ENCODE measurements at regions not wholly inside any gene's neighbourhood (a gene's known extent, or its start where the extent isn't known, plus 50 kb on each side); places are given as distances from the start of the nearest gene placed in this dataset.

DNA sequence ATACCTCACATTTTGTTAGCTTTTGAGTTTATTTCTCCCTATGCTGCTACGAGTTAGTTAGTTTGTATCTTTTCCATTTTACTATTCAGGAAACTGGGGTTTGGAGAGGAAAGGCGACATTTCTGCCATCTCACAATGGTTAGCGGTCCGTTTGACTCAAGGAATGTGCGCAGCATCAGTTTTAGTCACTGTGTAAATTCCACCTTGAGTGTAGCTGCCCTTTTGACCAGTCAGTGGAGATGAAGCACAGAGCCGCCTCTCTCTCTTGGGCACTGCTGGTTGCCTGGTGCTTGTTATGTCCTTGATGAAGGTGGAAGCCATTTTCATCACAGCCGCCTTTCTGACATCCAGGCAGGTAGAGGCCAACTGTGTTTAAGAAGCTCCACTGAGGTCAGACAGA, 185.5 kb downstream of the SCP2D1 start:
- no peak for DNase-seq (ENCODE audit: low spot score)

DNA sequence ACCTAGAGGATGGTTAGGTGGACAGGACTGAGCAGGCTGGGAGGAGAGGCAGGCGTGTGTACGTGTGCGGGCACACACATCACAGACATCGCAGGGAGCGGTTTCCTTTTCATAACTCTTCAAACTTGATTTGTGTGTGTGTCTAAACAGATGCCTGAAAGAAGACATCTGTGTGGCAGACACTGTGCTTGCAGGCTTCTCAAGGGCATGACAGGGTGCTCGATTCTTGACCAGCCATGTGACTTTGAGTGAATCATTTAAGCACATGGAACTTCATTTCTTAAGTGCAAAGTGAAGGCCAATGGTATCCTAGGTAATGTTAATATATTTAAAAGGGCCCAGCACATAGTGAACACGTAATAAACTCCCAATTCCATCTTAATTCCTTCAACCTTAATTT, 186.5 kb downstream of the SCP2D1 start:
- DNase-seq (ENCODE audit: low spot score): no peak

DNA sequence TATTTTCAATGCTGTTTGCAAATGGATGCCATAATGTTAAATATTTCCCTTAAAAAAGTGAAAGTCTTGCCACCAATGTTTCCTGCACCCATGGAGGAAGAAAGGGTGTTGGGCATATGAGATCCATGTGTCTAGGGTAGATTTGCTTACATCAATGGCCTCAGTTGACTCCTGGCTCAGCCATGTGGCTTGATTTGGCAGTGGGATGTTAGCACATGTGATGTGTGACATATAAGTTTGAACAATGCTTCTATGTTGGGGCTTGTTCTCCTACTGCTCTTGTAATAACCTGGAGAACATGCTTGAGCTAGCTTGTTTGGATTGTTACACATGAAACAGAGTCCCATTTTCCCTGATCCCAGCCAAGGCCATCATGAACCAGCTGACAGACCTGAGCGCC, 187.6 kb downstream of the SCP2D1 start:
- DNase-seq (ENCODE audit: low spot score): no peak

DNA sequence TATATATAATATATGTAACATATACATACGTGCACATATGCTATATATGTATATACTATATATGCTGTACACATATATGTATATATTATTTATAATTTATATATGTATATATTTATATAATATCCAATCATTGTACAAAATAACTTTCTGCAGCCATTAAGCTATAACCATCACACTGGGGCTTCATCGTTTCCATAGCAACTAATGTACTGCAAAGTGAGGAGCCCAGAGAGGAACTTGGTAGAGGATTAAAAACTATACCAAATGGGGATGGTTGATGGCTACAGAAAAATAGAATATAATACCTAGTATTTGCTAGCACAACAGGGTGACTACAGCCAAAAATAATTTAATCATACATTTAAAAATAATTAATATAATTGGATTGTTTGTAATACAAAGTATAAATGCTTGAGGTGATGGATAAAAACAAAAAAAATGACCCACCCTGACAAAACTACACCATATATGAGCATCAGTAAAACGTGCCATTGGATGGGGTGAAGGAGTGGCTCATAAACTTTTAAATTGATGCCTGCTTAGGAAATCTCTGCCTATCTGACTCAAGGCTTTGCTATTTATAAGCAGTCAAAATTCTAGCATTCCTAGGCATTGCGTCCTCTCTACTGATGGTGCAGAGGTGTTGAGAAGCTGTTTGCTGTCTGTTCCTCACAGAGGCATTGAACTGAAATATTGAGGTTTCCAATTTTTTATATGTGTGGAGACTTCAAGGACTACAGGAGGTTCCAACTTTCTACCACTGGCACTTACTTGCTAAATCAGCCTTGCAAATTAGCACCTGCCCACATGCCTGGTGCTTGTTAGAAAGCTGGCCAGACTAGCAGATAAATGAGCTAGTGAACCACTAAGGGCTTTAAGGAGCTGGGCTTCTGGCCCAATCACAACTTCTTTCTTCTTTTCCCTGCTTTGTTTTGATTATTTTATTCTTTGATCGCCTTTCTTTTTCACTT, 190.1 kb downstream of the SCP2D1 start:
- DNase-seq (ENCODE audit: low spot score): no peak

DNA sequence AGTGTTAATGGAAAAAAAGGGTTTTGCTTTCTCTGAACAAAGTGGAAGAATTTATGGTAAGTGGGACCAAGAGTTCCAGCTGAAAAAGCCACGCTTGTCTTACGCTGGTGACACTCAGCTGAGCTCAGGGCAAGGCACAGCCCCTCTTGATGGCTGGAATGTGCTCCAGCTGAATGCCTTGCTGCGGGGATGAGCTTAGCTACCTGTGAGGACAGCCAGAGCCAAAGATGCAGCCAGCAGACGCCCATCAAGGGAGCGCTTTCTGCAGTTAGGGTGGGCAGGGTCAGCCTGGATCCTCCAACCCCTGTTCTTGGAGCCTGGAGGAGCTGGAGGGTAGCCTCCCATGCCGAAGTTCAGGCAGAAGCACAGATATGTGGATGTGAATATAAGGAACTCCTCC, 191.4 kb downstream of the SCP2D1 start:
- DNase-seq (ENCODE audit: low spot score): no peak

DNA sequence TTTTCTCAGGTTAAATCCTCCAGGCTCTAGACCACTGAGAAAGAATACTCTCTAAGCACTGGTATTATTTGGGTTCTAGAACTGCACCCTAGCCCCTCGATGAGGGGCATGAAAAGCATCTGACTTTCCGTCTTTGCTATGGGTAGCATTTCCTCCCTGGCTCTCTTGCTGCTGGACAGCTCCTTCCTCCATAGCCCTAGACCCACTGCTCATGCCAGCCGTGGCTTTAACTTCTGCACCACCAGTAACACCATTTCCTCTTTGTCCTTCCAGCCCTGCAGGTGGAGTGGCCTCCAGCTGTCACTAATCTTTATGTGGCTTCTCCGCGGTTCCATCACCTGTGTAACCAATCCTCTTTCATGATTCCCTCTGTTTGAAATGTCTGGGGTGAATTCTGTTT, 194.9 kb downstream of the SCP2D1 start:
- no peak for DNase-seq (ENCODE audit: low spot score)

DNA sequence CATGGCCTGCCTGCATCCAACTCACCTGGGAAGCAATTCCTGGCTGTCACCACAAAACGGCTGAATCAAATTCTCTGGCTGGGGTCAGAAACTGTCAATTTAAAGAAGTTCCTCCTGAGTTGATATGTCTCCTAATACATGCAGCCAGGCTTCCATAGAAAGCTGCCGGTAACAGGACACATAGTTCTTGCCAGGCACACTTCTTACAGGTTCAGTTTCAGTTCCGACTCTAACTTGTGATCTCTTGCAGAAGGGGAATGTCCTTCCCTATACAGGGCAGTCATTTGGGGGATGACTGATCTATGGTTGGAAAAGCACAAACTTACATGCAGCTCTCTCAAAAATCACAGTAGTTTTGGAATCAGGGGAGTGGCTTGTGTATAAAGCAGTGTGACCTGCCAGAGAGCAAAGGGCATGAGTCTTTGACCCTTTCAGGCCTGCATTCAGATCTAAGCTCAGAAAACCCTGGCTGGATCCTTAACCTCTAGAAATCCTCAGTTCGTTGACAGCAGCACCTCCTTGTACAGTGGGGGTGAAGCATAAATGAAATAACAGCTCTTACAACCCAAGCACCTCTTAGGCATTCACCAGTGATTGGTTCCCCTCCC, 195.6 kb downstream of the SCP2D1 start:
- DNase-seq (ENCODE audit: low spot score): no peak

DNA sequence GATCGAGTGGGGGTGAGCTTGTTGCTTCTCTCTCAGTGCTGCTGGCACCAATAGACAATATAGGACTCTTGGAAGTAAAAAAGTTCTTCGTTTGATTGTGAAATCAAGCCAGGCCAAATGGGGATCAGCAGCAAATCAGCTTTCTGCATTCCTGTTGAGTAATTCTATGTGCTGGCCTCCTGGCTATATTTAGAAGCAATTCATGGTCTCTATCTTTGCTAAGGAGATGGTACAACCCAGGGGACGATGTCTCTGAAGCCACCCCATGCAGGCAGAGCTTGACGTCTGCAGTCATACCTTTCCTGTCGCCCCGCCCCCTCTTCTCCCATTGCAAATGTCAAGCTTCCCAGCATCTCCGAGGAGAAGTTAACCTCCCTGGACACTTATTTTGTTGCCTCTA, 199.1 kb downstream of the SCP2D1 start:
- DNase-seq (ENCODE audit: low spot score): no peak

DNA sequence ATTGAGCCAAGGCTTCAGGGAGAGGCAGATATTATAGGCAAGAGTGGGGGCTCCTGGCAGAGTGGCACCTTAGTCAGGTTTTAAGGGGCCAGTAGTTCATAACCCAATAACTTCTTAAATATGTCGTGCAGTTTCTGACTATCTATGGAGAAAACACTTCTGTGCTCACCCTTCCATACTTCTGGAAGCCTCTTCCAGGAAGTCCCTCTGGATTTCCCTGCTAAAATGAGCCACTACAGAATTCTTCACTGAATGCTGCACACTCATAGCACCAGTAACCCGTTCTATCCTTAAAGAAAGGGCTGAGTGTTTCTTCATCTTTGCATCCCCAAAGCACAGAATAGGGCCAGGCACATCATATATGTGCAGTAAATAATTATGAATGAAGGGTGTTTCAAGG, 198.5 kb upstream of the SLC24A3 start:
- no peak for DNase-seq (ENCODE audit: low spot score)

DNA sequence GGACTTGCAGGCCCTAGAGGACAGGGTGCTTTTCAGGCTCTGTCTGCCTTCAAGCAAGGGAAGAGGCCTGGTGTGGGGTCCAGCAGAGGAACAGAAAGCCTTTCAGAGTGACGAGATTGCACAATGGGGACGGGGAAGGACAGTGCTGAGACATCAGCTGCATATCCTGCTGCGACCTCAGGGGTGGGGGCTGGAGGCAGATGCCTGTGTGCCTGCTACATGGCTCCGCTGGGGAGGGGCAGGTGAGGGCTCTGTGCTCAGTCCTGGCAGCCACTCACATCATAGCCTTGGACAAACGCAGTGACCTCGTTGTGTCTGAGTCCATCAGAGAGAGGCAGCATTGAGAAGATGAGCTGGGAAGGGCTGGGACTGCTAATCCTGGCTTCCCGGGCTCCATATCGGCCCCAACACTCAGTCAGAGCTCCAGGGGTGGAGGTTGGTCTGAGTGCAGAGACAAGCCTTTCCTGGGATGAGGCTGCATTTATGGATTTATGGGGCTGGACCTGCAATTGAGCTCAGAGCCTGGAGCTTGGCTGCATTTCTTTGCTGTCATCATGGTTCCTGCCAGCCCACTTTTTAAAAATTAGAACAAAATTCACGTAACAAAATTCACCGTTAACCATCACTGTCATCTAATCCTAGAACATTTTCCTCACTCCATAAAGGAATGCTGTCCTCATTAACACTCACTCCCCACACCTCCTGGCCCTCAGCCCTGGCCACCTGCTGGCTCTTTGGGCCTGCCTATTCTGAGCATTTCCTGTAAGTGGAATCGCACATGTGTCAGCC, 196.9 kb upstream of the SLC24A3 start:
- no peak for DNase-seq (ENCODE audit: low spot score)

DNA sequence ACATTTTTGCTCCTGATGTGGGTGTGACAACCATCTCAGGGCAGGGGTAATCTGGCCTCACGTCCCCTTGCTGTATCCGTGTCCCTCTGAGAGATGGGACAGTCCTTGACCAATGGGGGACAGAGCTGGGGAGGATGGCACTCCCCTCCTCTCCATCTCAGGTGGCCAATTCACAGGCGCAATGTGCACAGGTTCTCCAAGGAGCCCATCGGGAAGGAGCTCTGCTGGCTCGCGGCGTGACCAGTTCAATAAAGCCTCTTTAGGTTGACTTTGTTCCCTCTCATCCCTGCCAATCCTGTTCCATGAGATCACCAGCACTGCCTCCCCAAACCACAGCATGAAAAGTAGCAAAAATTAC, 196.3 kb upstream of the SLC24A3 start:
- peak; percentile 4 for DNase-seq (ENCODE audit: low spot score)

DNA sequence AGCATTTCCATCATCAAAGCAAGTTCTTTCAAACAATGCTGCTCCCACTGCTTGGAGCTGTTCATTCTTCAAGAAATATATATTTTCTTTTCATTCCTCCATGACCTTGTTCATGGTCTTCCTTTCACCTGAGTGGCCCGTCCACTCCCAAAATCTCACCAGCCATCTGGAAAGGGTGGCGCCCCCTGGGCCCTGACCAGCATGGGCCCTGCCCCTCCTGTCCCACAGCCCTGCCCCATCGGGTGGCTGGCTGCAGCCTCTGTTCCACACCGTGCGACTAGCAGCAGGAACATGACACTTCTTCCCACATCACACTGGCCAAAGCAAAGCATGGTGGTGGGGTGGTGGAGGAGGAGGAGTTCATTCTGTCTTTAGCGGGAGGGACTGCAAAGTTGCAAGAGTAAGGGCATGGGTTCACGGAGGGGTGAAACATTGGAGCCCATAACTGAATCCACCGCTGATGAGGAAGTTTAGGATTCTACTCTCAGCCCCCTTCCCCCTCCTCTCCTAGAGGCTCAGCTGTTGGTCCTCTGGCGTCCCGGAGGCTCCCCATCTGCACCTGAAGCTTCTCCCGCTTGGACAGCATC, 195.2 kb upstream of the SLC24A3 start:
- peak; percentile 5 for DNase-seq (ENCODE audit: low spot score)

DNA sequence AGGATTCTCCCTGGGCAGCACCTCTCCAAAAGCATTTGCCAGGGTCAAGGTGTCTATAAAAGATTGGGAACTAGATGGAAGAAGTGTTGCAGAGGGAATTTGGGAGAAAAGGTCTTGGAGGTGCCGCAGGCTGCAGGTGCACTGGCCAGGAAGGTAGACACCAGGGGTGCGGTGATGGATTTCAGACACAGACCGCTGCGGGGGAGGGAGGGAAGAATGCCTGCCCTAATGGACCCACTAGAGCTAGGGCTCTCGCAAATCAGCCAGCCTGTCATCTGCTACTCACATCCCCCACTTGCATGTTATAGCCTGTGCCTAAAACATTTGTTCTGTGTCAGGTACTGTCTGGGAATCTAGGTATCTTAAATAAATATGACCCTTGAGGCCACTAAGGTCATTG, 193.6 kb upstream of the SLC24A3 start:
- peak; percentile 2 for DNase-seq (ENCODE audit: low spot score)

DNA sequence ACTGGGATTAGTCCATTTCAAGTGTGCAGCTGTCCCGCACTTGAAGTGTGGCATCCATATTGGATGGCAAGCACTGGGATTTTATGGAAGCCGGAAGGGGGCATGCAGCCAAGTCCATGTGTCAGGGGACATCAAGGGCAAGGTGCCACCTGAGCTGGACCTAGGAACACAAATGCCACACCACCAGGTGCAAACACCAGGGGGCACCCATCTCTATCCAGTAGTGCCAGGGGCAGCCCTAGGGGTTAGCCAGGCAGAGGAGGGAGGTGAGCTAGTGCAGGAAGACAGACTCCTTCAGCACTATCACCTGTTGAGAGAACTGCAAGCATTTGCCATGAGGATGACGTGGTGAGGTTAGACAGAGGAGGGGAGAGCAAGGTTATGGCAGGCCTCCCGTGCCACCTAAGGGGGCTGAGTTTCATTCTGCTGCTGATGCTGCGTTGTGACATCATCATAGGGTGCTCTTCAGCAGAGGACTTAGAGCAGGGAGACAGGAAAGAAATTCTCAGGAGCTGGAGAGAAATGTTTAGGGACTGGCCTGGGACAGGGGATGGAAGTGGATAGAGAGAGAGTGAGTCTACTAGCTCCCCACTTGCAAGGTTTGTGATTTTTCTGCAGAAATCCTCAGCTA, 192.6 kb upstream of the SLC24A3 start:
- peak; percentile 1 for DNase-seq (ENCODE audit: low spot score)

DNA sequence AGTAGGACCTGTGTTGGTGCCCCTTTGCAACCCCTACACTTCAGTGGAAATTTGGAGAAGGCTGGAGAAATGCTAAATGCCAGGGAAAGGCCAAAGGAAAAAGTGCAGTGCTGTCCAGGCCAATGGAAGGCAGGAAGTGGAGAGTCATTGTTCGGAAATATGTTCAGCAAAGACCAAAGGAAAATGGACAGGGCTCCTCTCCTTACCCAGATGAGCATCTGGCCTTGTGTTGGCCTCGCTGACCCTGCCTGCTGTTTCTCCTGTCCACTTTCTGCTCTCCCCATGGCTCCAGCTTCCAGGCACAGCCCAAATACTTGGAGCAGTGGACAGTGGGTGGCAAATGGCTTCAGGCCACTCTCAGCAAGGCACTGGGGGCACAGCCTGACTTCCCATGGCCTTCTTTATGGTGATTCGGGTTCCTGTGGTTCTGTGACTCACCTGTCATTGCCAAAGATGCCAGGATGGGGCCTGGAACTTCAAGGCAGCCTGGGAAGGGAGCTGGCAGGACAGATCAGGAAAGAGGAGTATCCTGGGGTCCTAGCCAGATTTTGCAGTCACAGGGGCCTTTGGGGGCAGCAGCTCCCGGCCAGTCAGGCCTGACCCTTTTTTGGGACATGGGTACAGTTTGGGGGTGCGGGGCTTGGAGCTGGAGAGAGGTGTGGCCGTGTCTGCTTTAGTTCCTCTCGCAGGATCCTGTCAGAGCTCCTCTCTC, 190.9 kb upstream of the SLC24A3 start:
- peak; percentile 3 for DNase-seq (ENCODE audit: low spot score)

DNA sequence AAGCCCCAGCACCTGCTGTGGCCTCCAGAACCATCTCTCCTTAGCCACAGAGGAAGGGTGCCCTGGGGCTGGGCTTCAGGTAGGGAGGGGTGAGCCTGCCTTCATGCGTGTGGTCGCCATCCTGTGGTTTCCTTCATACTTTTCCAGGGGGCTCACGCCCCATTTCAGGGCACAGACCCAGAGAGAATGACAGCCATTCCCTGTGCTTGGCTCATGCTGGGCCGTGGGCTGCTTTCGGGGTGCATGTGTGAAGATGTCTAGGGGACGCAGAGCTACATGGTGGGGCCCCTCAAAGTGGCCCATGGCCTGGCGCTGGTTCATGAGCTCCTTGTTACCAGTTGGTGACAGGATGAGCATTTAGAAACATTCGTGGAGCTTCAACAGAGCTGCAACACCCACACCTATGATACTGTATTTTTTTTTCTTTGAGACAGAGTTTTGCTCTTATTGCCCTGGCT, 190.3 kb upstream of the SLC24A3 start:
- peak; percentile 6 for DNase-seq (ENCODE audit: low spot score)

DNA sequence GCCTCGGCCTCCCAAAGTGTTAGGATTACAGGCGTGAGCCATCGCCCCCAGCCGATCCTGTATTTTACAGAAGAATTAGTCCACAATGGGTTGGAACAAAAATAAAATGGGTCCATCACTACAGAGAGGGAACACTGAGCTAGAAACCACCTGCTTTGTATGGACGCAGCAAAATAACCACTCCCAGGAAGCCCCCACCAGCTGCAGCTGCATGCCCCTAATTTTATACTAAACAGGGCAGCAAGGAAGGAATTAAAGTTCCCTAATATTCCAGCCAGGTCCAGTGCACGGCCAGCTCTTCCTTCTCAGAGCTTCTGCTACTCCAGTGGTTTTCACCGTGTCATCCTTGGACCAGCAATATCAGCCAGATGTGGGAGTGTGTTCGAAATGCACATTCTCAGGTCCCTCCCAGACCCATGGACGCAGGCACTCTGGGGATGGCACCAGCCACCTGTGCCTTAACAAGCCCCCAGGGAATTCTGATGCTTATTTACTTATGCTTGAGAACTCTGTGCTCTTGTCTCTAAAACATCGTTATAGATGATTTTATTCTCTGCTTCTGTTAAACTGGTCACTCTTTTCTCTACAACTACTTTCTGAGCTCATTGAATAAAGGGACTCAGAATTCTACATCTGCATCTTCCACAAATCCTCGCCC, 189.5 kb upstream of the SLC24A3 start:
- peak; percentile 5 for DNase-seq (ENCODE audit: low spot score)

DNA sequence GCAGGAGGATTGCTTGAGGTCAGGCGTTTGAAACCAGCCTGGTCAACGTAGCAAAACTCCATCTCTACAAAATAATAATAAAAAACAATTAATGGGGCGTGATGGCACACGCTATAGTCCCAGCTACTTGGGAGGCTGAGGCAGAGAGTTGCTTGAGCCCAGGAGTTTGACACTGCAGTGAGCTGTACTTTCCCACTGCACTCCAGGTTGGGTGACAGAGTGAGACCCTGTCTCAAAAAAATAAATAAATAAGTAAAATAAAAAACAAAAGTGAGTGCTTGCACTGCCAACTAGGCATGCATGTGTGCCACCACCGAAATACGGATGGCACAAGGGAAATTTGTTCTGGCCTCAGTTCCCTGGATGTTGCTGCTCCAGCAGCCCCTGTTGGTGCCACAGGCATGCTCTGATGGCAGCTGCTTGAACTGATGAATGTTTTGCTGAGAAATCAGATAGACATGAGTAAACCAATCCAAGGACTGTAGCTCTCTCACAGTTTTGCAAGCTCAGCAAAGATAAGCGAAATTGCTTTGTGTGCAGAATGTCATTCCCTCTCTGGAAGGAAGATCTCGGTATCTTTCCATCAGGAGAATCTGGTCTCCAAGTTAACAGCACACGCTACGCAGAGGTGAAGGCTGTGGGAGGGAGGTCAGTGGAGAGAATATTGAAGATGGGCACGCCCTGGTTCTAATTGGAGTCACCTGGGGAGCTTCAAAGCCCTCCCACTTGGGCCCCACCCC, 188.0 kb upstream of the SLC24A3 start:
- no peak for DNase-seq (ENCODE audit: low spot score)

DNA sequence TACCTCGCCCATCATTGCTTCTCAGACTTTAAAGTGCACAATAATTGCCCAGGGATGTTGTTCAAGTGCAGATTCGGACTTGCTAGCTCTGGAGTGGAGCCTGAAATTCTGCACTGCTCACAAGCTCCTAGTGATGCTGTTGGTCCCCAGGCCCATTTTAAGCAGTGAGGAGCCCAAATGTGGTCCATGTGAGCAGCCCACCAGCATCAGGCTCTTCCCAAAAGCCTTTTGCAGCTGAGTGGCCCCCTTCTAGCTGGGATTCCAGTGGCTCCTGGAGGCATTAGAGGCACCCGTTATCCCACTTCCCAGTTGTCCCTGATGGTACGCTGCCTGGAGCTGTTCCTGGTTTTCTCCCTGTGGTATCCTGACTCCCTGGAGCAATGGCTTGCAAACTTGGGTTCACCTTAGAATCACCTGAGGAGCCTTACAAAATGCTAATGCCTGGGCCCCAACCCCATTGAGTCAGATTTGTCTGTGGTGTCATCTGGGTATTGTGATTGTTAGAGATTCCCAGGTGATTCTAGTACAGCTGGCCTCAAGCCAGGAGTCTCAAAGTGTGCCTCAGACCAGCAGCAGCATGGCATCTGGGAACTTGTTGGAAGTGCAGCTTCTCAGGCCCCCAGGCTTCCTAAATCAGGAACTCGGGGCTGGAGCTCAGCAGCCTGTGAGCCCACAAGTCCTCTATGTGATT, 186.9 kb upstream of the SLC24A3 start:
- no peak for DNase-seq (ENCODE audit: low spot score)

Measured in mucosa of gallbladder (tissue), 1 donor.